Transverse colon (tissue), 4 donors: ENCODE measurements at regions not wholly inside any gene's neighbourhood (a gene's known extent, or its start where the extent isn't known, plus 50 kb on each side); places are given as distances from the start of the nearest gene placed in this dataset.

ENCODE experiments used
- DNase-seq: peaks from one replicate; pipeline ENCODE4 v3.0.0-alpha.2; 2019
- H3K27ac ChIP-seq, 4 donors: fragments of 200-600 bp; sonication (generic); 2 replicates each; pipeline ENCODE4 v1.5.1; 2016 to 2018; ENCODE audit warnings: inconsistent platforms in 4 of 4
- H3K27me3 ChIP-seq: fragments of 200-600 bp; sonication (generic); 2 replicates; pipeline ENCODE4 v1.5.1; 2017; ENCODE audit warnings: inconsistent platforms
- H3K36me3 ChIP-seq, 4 donors: fragments of 200-600 bp; sonication (generic); 2 replicates each; pipeline ENCODE4 v1.5.1; 2017 to 2019; ENCODE audit warnings: inconsistent platforms in 4 of 4
- H3K4me1 ChIP-seq, 4 donors: fragments of 200-600 bp; sonication (generic); 2 replicates each; pipeline ENCODE4 v1.5.1; 2017 to 2020; ENCODE audit warnings: inconsistent platforms in 4 of 4
- H3K4me3 ChIP-seq, 4 donors: fragments of 200-600 bp; sonication (generic); 1 replicate in 1 of 4; 2 replicates in 3 of 4; pipeline versions ENCODE4 v1.5.1 to v1.6.1; 2017 to 2019; ENCODE audit warnings: inconsistent platforms in 4 of 4
- H3K9me3 ChIP-seq, 2 donors: fragments of 200-600 bp; sonication (generic); 2 replicates each; pipeline ENCODE4 v1.5.1; 2017 to 2019; ENCODE audit warnings: inconsistent platforms in 2 of 2
- CTCF ChIP-seq, 5 experiments: fragments of 200-600 bp in 3 of 5; fragments of 450-650 bp in 2 of 5; sonication (generic) in 3 of 5; IDR thresholded peaks; 1 replicate in 2 of 5; 2 replicates in 3 of 5; pipeline ENCODE4 v1.5.1; 2016 to 2017; ENCODE audit warnings: antibody characterized with exemption in 5 of 5, inconsistent platforms in 3 of 5, mild to moderate bottlenecking in 2 of 5, moderate library complexity in 1 of 5
- EP300 ChIP-seq: sonication (generic); formaldehyde crosslinking; IDR thresholded peaks from one replicate; pipeline ENCODE4 v1.6.1; 2017; ENCODE audit warnings: antibody characterized with exemption, low read depth
- POLR2A ChIP-seq: fragments of 450-650 bp; IDR thresholded peaks from one replicate; pipeline ENCODE4 v1.6.1; 2016; ENCODE audit warnings: antibody characterized with exemption, mild to moderate bottlenecking, moderate library complexity
- POLR2AphosphoS5 ChIP-seq, 3 donors: sonication (generic); formaldehyde crosslinking; IDR thresholded peaks; one replicate each; pipeline ENCODE4 v1.6.1; 2016; ENCODE audit warnings: antibody characterized with exemption in 3 of 3
- WGBS, 2 donors: methylation state at CpG; one replicate each; pipeline ENCODE4 v1.1.5; 2018; ENCODE audit warnings: low coverage in 1 of 2; 5-methylcytosine and 5-hydroxymethylcytosine counted together
- in situ Hi-C, 4 donors: fragments of 200-750 bp; cut with MboI; loops; one replicate each; pipeline versions ENCODE4 v1.15.0 to v1.15.1; 2017; ENCODE audit warnings: low sequenced_read_pairs in 3 of 4, low pct_ligation_motif_present in 1 of 4, low pct_unique_long_range_greater_than_20kb in 1 of 4
- intact Hi-C: fragments of 100-400 bp; cut with DNase I; formaldehyde crosslinking; loops from one replicate; pipeline ENCODE4 v1.15.1; 2023; ENCODE audit warnings: low total_unique reads

GRCh38 chr12:131221061-131221956, 267.6 kb downstream of the ADGRD1 start:
- H3K27me3 ChIP-seq: peaks cover 31% of the 10 kb centered on the region
- no peak for DNase-seq
- H3K36me3 ChIP-seq: no peaks in the 10 kb centered on the region
- H3K27ac ChIP-seq: no peak overlapping the region
- WGBS, 2 donors: 63% methylated on average over 17 of the region's 17 CpGs; no CpG with 5 or more reads in 1 of the 2 donors
- H3K4me3 ChIP-seq: no peak overlapping the region
- in situ Hi-C loops (no loop called here), intact Hi-C loops (no loop called here)
- H3K9me3 ChIP-seq: no peaks in the 10 kb centered on the region
- TF ChIP-seq POLR2AphosphoS5 (IDR thresholded peaks at IDR 0.05) (no peak), EP300 (no peak), CTCF (IDR thresholded peaks at IDR 0.05) (no peak), POLR2A (no peak)
- peaks cover 0 to 9% (median 6%) of the 10 kb centered on the region in 4 donors for H3K4me1 ChIP-seq

- TF ChIP-seq CTCF (IDR thresholded peaks at IDR 0.05) (no peak), POLR2AphosphoS5 (IDR thresholded peaks at IDR 0.05) (no peak), EP300 (no peak), POLR2A (no peak)
- no peaks in the 10 kb centered on the region for H3K9me3 ChIP-seq
- WGBS, 2 donors: 33% methylated on average over 5 of the region's 5 CpGs; no CpG with 5 or more reads in 1 of the 2 donors
- intact Hi-C loops: no loop called here
- in situ Hi-C loops: no loop called here
- no peak overlapping the region for H3K4me3 ChIP-seq
- no peak for DNase-seq
- H3K36me3 ChIP-seq: no peaks in the 10 kb centered on the region
- H3K4me1 ChIP-seq: peaks cover 0 to 9% (median 6%) of the 10 kb centered on the region in 4 donors
- H3K27me3 ChIP-seq: peaks cover 30% of the 10 kb centered on the region
- no peak overlapping the region for H3K27ac ChIP-seq
These were observed 268.2 kb downstream of the ADGRD1 start for GRCh38 chr12:131221957-131222328.

- TF ChIP-seq POLR2A (no peak), POLR2AphosphoS5 (IDR thresholded peaks at IDR 0.05) (no peak), EP300 (no peak), CTCF (IDR thresholded peaks at IDR 0.05) (no peak)
- H3K27me3 ChIP-seq: peaks cover 24% of the 10 kb centered on the region
- in situ Hi-C loops (no loop called here), intact Hi-C loops (no loop called here)
- H3K36me3 ChIP-seq: no peaks in the 10 kb centered on the region
- no peak for DNase-seq
- no peak overlapping the region for H3K27ac ChIP-seq
- H3K4me3 ChIP-seq: no peak overlapping the region
- no peaks in the 10 kb centered on the region for H3K9me3 ChIP-seq
- WGBS, 2 donors: 46 to 48% methylated on average over 4 to 22 of the region's 22 CpGs
- H3K4me1 ChIP-seq: peaks cover 0 to 9% (median 6%) of the 10 kb centered on the region in 4 donors
These were observed 268.8 kb downstream of the ADGRD1 start for GRCh38 chr12:131222329-131223139.

GRCh38 chr12:131223171-131223761, 269.6 kb downstream of the ADGRD1 start:
- Histone ChIP-seq H3K9me3 (no peaks in the 10 kb centered on the region), H3K27ac (no peak overlapping the region), H3K4me1 (peaks cover 0 to 9% (median 6%) of the 10 kb centered on the region in 4 donors), H3K36me3 (no peaks in the 10 kb centered on the region), H3K4me3 (no peak overlapping the region), H3K27me3 (peaks cover 18% of the 10 kb centered on the region)
- WGBS, 2 donors: 92% methylated on average over 31 of the region's 31 CpGs; no CpG with 5 or more reads in 1 of the 2 donors
- intact Hi-C loops (no loop called here), in situ Hi-C loops (no loop called here)
- DNase-seq: no peak
- TF ChIP-seq POLR2AphosphoS5 (IDR thresholded peaks at IDR 0.05) (no peak), POLR2A (no peak), EP300 (no peak), CTCF (IDR thresholded peaks at IDR 0.05) (no peak)
